Transverse colon (tissue), 1 donor: ENCODE measurements at regions not wholly inside any gene's neighbourhood (a gene's known extent, or its start where the extent isn't known, plus 50 kb on each side); places are given as distances from the start of the nearest gene placed in this dataset.

Experiments
- EP300 ChIP-seq: sonication (generic); formaldehyde crosslinking; IDR thresholded peaks from one replicate; pipeline ENCODE4 v1.6.1; 2017; ENCODE audit warnings: antibody characterized with exemption, low read depth
- POLR2A ChIP-seq: fragments of 450-650 bp; IDR thresholded peaks from one replicate; pipeline ENCODE4 v1.6.1; 2016; ENCODE audit warnings: antibody characterized with exemption, mild to moderate bottlenecking, moderate library complexity

DNA sequence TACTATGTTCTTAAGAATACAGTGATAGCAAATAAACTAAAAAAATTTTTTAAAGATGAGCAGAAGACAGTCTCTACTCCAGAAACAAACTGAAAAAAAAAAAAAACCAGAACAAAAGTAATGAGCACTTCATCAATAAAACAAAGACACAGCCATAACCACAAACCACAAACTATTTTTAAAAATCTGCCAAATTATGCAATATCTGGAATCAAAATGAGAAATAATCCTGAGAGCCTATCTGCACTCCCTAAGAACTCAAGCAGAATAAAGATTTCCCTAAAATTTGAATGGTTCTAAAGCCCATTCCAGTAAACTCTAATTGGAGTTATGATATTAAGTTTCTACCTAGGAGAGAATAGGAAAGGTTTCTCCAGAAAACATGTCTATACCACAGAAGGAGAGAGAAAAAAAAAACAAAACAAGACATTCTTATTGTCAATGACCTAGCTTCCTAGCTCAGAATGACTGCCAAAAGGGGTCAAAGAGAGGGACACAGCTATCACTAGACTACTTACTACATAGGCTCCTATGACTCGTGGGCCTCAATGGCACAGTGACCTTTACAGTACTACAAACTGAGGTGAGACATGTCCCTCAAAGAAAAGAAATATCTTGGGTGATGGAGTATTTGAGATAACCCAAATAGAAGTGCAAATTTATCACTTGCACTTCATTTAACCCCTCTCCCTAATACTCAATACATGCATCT, 262.8 kb downstream of the ZEB2 start:
- TF ChIP-seq EP300 (no peak), POLR2A (no peak)
